ENCODE measurements at regions not wholly inside any gene's neighbourhood (a gene's known extent, or its start where the extent isn't known, plus 50 kb on each side); places are given as distances from the start of the nearest gene placed in this dataset.

GRCh38 chr9:106718936-106719335, 144.0 kb upstream of the ZNF462 start:
- no peak for TF ChIP-seq CTCF (IDR thresholded peaks at IDR 0.05)
- TF ChIP-seq POLR2A (IDR thresholded peaks at IDR 0.05) = no peak

All from heart left ventricle (tissue), 13 donors.